OCI-LY7 (cell line): ENCODE measurements at regions not wholly inside any gene's neighbourhood (a gene's known extent, or its start where the extent isn't known, plus 50 kb on each side); places are given as distances from the start of the nearest gene placed in this dataset.

Experiments used
- BruUV-seq: library from RNA; stranded (reverse); fragments of 400-500 nt; replicated peaks from 2 replicates; lab custom pipeline; 2021; lab: Mats Ljungman, UMichigan
- CTCF ChIA-PET: fragments of 300-600 bp; sonication (Branson Sonifier 250); formaldehyde crosslinking; loops from one replicate; lab custom pipeline; 2022; ENCODE audit warnings: antibody characterized with exemption; ENCODE audit not compliant: unreplicated experiment; lab: Charles Lee
- POLR2A ChIA-PET: fragments of 300-600 bp; sonication (Branson Sonifier 250); formaldehyde crosslinking; loops from one replicate; lab custom pipeline; 2022; ENCODE audit warnings: antibody characterized with exemption; lab: Charles Lee
- DNase-seq: peaks from one replicate; pipeline ENCODE4 v3.0.0-alpha.2; 2015; ENCODE audit warnings: low spot score
- H2AFZ ChIP-seq: fragments of 200-600 bp; sonication (generic), shearing (Covaris generic); 2 replicates; pipeline ENCODE4 v1.6.1; 2014; ENCODE audit warnings: mild to moderate bottlenecking, antibody characterized with exemption, low read length, moderate library complexity
- H3K27ac ChIP-seq: fragments of 200-600 bp; sonication (generic); 2 replicates; pipeline ENCODE4 v1.5.1; 2014; ENCODE audit warnings: mixed run types, low read depth, mild to moderate bottlenecking, moderate library complexity, low read length, inconsistent platforms; ENCODE audit not compliant: poor library complexity, severe bottlenecking
- H3K36me3 ChIP-seq: fragments of 200-600 bp; sonication (generic); 2 replicates; pipeline ENCODE4 v1.6.1; 2014; ENCODE audit warnings: mild to moderate bottlenecking, antibody characterized with exemption, low read length, moderate library complexity, mixed read lengths; ENCODE audit not compliant: insufficient read depth
- H3K4me1 ChIP-seq: fragments of 200-600 bp; sonication (generic); 2 replicates; pipeline ENCODE4 v1.5.1; 2014; ENCODE audit warnings: mild to moderate bottlenecking, low read length; ENCODE audit not compliant: insufficient read depth, poor library complexity, severe bottlenecking
- H3K4me2 ChIP-seq: fragments of 200-600 bp; sonication (generic); 2 replicates; pipeline ENCODE4 v1.6.1; 2014; ENCODE audit warnings: mild to moderate bottlenecking, low read length
- H3K4me3 ChIP-seq: fragments of 200-600 bp; sonication (generic); 2 replicates; pipeline ENCODE4 v1.5.1; 2014; ENCODE audit warnings: mild to moderate bottlenecking, low read depth, low read length; ENCODE audit not compliant: poor library complexity, severe bottlenecking
- H3K79me2 ChIP-seq: fragments of 200-600 bp; sonication (generic); 2 replicates; pipeline ENCODE4 v1.6.1; 2016; ENCODE audit warnings: low read depth, mild to moderate bottlenecking, low read length, moderate library complexity, mixed read lengths; ENCODE audit not compliant: insufficient read depth
- H3K9me2 ChIP-seq: fragments of 200-600 bp; sonication (generic); 2 replicates; pipeline ENCODE4 v1.6.1; 2016; ENCODE audit warnings: mild to moderate bottlenecking, low read length, mixed read lengths; ENCODE audit not compliant: insufficient read depth
- H3K9me3 ChIP-seq: fragments of 200-600 bp; sonication (generic); 2 replicates; pipeline ENCODE4 v1.6.1; 2014; ENCODE audit warnings: mild to moderate bottlenecking, mixed run types, low read length, mixed read lengths
- H4K20me1 ChIP-seq: fragments of 200-600 bp; sonication (generic); 2 replicates; pipeline ENCODE4 v1.6.1; 2014; ENCODE audit warnings: mild to moderate bottlenecking, antibody characterized with exemption, low read length, moderate library complexity, mixed read lengths; ENCODE audit not compliant: insufficient read depth
- CTCF ChIP-seq: fragments of 200-600 bp; sonication (generic); conservative IDR thresholded peaks from 2 replicates; pipeline ENCODE4 v1.5.1; 2014; ENCODE audit warnings: mild to moderate bottlenecking, antibody characterized with exemption, low read length, moderate library complexity, mixed read lengths
- EZH2phosphoT487 ChIP-seq: fragments of 200-600 bp; sonication (generic); IDR thresholded peaks from 2 replicates; pipeline ENCODE4 v1.6.1; 2018; ENCODE audit warnings: low read depth, borderline replicate concordance, mild to moderate bottlenecking, mixed run types, antibody characterized with exemption, low read length, moderate library complexity, mixed read lengths
- intact Hi-C: fragments of 100-400 bp; cut with micrococcal nuclease; formaldehyde crosslinking; loops from one replicate; pipeline ENCODE4 v1.10.0; 2022; ENCODE audit not compliant: unreplicated experiment

- no peak overlapping the region for H2AFZ ChIP-seq
- H3K4me1 ChIP-seq: no peaks in the 10 kb centered on the region
- H3K4me3 ChIP-seq: no peak overlapping the region
- no peaks in the 10 kb centered on the region for H3K36me3 ChIP-seq
- TF ChIP-seq EZH2phosphoT487 (no peak), CTCF (no peak)
- no peaks in the 10 kb centered on the region for H3K79me2 ChIP-seq
- H3K9me3 ChIP-seq: no peaks in the 10 kb centered on the region
- no peak overlapping the region for H3K4me2 ChIP-seq
- BruUV-seq: no TSS peak
- H4K20me1 ChIP-seq: no peaks in the 10 kb centered on the region
- DNase-seq: no peak
- H3K9me2 ChIP-seq: no peaks in the 10 kb centered on the region
- CTCF ChIA-PET: no interaction called here
- POLR2A ChIA-PET: no interaction called here
- intact Hi-C loops: no loop called here
- H3K27ac ChIP-seq: no peak overlapping the region
Measured at GRCh38 chr2:76610451-76610850, 899.7 kb upstream of the GCFC2 start.

GRCh38 chr2:76599732-76600368 lies 889.1 kb upstream of the GCFC2 start:
- intact Hi-C loops: loop anchor here (5.0 kb wide), 1 partner anchor 813 kb away; no protein-coding TSS in a partner anchor
- Histone ChIP-seq H2AFZ (no peak overlapping the region), H3K79me2 (no peaks in the 10 kb centered on the region), H3K9me2 (no peaks in the 10 kb centered on the region), H3K36me3 (no peaks in the 10 kb centered on the region), H3K4me3 (no peak overlapping the region), H3K4me2 (no peak overlapping the region), H3K4me1 (no peaks in the 10 kb centered on the region), H4K20me1 (no peaks in the 10 kb centered on the region), H3K27ac (no peak overlapping the region), H3K9me3 (no peaks in the 10 kb centered on the region)
- peak; percentile 81 for DNase-seq
- ChIA-PET CTCF (no interaction called here), POLR2A (interaction anchor here (0.6 kb wide), 2 partner anchors 10 to 16 kb away, joined by 3 read pairs; no protein-coding TSS in a partner anchor)
- TF ChIP-seq EZH2phosphoT487 (no peak), CTCF (peak; percentile 91)
- no TSS peak for BruUV-seq

GRCh38 chr2:76584474-76584873 lies 873.8 kb upstream of the GCFC2 start:
- H3K4me1 ChIP-seq: no peaks in the 10 kb centered on the region
- H4K20me1 ChIP-seq: no peaks in the 10 kb centered on the region
- H2AFZ ChIP-seq: no peak overlapping the region
- no peak for TF ChIP-seq CTCF
- no peak for TF ChIP-seq EZH2phosphoT487
- H3K79me2 ChIP-seq: no peaks in the 10 kb centered on the region
- H3K36me3 ChIP-seq: no peaks in the 10 kb centered on the region
- no peak overlapping the region for H3K4me2 ChIP-seq
- no peaks in the 10 kb centered on the region for H3K9me3 ChIP-seq
- BruUV-seq: no TSS peak
- H3K9me2 ChIP-seq: no peaks in the 10 kb centered on the region
- DNase-seq: no peak
- CTCF ChIA-PET: no interaction called here
- H3K27ac ChIP-seq: no peak overlapping the region
- no peak overlapping the region for H3K4me3 ChIP-seq
- POLR2A ChIA-PET: no interaction called here
- intact Hi-C loops: no loop called here
